Psoas muscle (tissue), 7 donors: ENCODE measurements at regions not wholly inside any gene's neighbourhood (a gene's known extent, or its start where the extent isn't known, plus 50 kb on each side); places are given as distances from the start of the nearest gene placed in this dataset.

Experiments used
- ATAC-seq, 4 donors: fragments of 200-7000 bp; cut with Tn5 transposase; one replicate each; pipeline ENCODE4 v1.9.1; 2020; ENCODE audit warnings: moderate library complexity in 3 of 4, mild to moderate bottlenecking in 2 of 4
- DNase-seq, 2 donors: peaks; one replicate each; pipeline ENCODE4 v3.0.0-alpha.2; 2020
- H3K27ac ChIP-seq: fragments of 200-600 bp; one replicate; pipeline ENCODE4 v1.8.0; 2022
- H3K27me3 ChIP-seq, 3 donors: fragments of 200-600 bp in 1 of 3; one replicate each; pipeline versions ENCODE4 v1.6.1 to v1.8.0; 2013 to 2022; ENCODE audit warnings: low read length in 2 of 3, mild to moderate bottlenecking in 2 of 3, moderate library complexity in 1 of 3; ENCODE audit not compliant: insufficient read depth in 3 of 3
- H3K36me3 ChIP-seq, 2 donors: fragments of 200-600 bp in 1 of 2; one replicate each; pipeline versions ENCODE4 v1.6.1 to v1.8.0; 2013 to 2022; ENCODE audit warnings: low read depth in 1 of 2, mild to moderate bottlenecking in 1 of 2, moderate library complexity in 1 of 2; ENCODE audit not compliant: insufficient read depth in 1 of 2
- H3K4me1 ChIP-seq: fragments of 200-600 bp; one replicate; pipeline ENCODE4 v1.8.0; 2022
- H3K4me3 ChIP-seq: fragments of 200-600 bp; one replicate; pipeline ENCODE4 v1.8.0; 2022; ENCODE audit warnings: mild to moderate bottlenecking
- H3K9me3 ChIP-seq: fragments of 200-600 bp; one replicate; pipeline ENCODE4 v1.8.0; 2022
- CTCF ChIP-seq: fragments of 200-600 bp; IDR thresholded peaks from one replicate; pipeline ENCODE4 v1.8.0; 2022; ENCODE audit warnings: antibody characterized with exemption
- WGBS, 3 donors: extraction: QIAGEN DNeasy Blood & Tissue Kit; methylation state at CpG; one replicate each; pipeline versions ENCODE4 v1.1.6 to v1.1.7; 2013; 5-methylcytosine and 5-hydroxymethylcytosine counted together
- intact Hi-C, 2 donors: fragments of 100-400 bp; cut with DNase I; formaldehyde crosslinking; loops; one replicate each; pipeline versions ENCODE4 v1.11.0 to v1.14.2; 2022
- donor health status: healthy with polysubstance abuse.
- donor health status: DM: no; HTN: no; CAD: no; lungs with moderate emphysema.
- donor health status: Bipolar disorder and iron deficiency.
- donor health status: healthy.
- donor health status: DM: yes; HTN: yes; CAD: no.
- donor health status: DM: no; HTN: no; CAD: no.
- donor health status: DM: yes; HTN: yes; CAD: no.

- H3K4me3 ChIP-seq: no peak overlapping the region
- no peaks in the 10 kb centered on the region for H3K9me3 ChIP-seq
- no peaks in the 10 kb centered on the region for H3K27me3 ChIP-seq
- intact Hi-C loops: no loop called here
- H3K4me1 ChIP-seq: no peaks in the 10 kb centered on the region
- ATAC-seq: no peak
- H3K36me3 ChIP-seq: no peaks in the 10 kb centered on the region
- no peak for TF ChIP-seq CTCF
- WGBS, 3 donors: 72 to 83% (median 81%) methylated on average over 4 of the region's 4 CpGs
- no peak for DNase-seq
- no peak overlapping the region for H3K27ac ChIP-seq
Measured at GRCh38 chr2:153110486-153110885, 368.1 kb downstream of the RPRM start.

- DNase-seq (no peak), ATAC-seq (no peak)
- Histone ChIP-seq H3K4me1 (no peaks in the 10 kb centered on the region), H3K9me3 (no peaks in the 10 kb centered on the region), H3K36me3 (no peaks in the 10 kb centered on the region), H3K27me3 (no peaks in the 10 kb centered on the region), H3K4me3 (no peak overlapping the region), H3K27ac (no peak overlapping the region)
- intact Hi-C loops: no loop called here
- WGBS, 3 donors: 80 to 84% (median 81%) methylated on average over 3 of the region's 3 CpGs
- no peak for TF ChIP-seq CTCF
Measured at GRCh38 chr2:153109793-153110192, 368.8 kb downstream of the RPRM start.

GRCh38 chr2:153106802-153107477 is 371.6 kb downstream of the RPRM start:
- Histone ChIP-seq H3K27ac (no peak overlapping the region), H3K9me3 (no peaks in the 10 kb centered on the region), H3K36me3 (no peaks in the 10 kb centered on the region), H3K4me1 (no peaks in the 10 kb centered on the region), H3K27me3 (no peaks in the 10 kb centered on the region), H3K4me3 (no peak overlapping the region)
- no peak for ATAC-seq
- intact Hi-C loops: no loop called here
- WGBS, 3 donors: 67 to 83% (median 73%) methylated on average over 1 of the region's 1 CpG
- TF ChIP-seq CTCF: no peak
- DNase-seq: no peak

GRCh38 chr2:153105829-153106578 is 372.6 kb downstream of the RPRM start:
- DNase-seq (no peak), ATAC-seq (no peak)
- WGBS, 3 donors: 53 to 67% (median 54%) methylated on average over 2 of the region's 2 CpGs
- Histone ChIP-seq H3K9me3 (no peaks in the 10 kb centered on the region), H3K27ac (no peak overlapping the region), H3K4me3 (no peak overlapping the region), H3K4me1 (no peaks in the 10 kb centered on the region), H3K27me3 (no peaks in the 10 kb centered on the region), H3K36me3 (no peaks in the 10 kb centered on the region)
- intact Hi-C loops: no loop called here
- TF ChIP-seq CTCF: no peak
